ENCODE measurements at regions not wholly inside any gene's neighbourhood (a gene's known extent, or its start where the extent isn't known, plus 50 kb on each side); places are given as distances from the start of the nearest gene placed in this dataset.

GRCh38 chr4:173807347-173807746 is 277.3 kb upstream of the HAND2 start:
- H3K79me2 ChIP-seq (ENCODE audit: insufficient read depth, low read depth): no peaks in the 10 kb centered on the region
- no peaks in the 10 kb centered on the region for H3K36me3 ChIP-seq (ENCODE audit: insufficient read depth)
- no peak for TF ChIP-seq CTCF (conservative IDR thresholded peaks at IDR 0.05; ENCODE audit: low read depth, low read length)
- H2AFZ ChIP-seq (ENCODE audit: low read depth): no peak overlapping the region
- no peaks in the 10 kb centered on the region for H4K20me1 ChIP-seq (ENCODE audit: insufficient read depth)
- no peaks in the 10 kb centered on the region for H3K27me3 ChIP-seq (ENCODE audit: insufficient read depth, low read depth)
- H3K4me1 ChIP-seq (ENCODE audit: low read depth, poor library complexity, severe bottlenecking): no peaks in the 10 kb centered on the region
- H3K4me3 ChIP-seq (IDR thresholded peaks at IDR 0.05; ENCODE audit: insufficient read depth, low read depth, low read length): no peak overlapping the region
- H3K27ac ChIP-seq: no peak overlapping the region
- no peak overlapping the region for H3K4me2 ChIP-seq
- no peak overlapping the region for H3K9ac ChIP-seq

- Histone ChIP-seq H3K9ac (no peak overlapping the region), H3K27me3 (ENCODE audit: insufficient read depth, low read depth) (no peaks in the 10 kb centered on the region), H4K20me1 (ENCODE audit: insufficient read depth) (no peaks in the 10 kb centered on the region), H3K36me3 (ENCODE audit: insufficient read depth) (no peaks in the 10 kb centered on the region), H3K4me2 (no peak overlapping the region), H2AFZ (ENCODE audit: low read depth) (no peak overlapping the region), H3K4me1 (ENCODE audit: low read depth, poor library complexity, severe bottlenecking) (no peaks in the 10 kb centered on the region), H3K4me3 (IDR thresholded peaks at IDR 0.05; ENCODE audit: insufficient read depth, low read depth, low read length) (no peak overlapping the region), H3K27ac (no peak overlapping the region), H3K79me2 (ENCODE audit: insufficient read depth, low read depth) (no peaks in the 10 kb centered on the region)
- no peak for TF ChIP-seq CTCF (conservative IDR thresholded peaks at IDR 0.05; ENCODE audit: low read depth, low read length)
Measured at GRCh38 chr4:173805884-173806283, 275.9 kb upstream of the HAND2 start.

GRCh38 chr4:173802662-173803022 is 272.6 kb upstream of the HAND2 start:
- H3K27me3 ChIP-seq (ENCODE audit: insufficient read depth, low read depth): no peaks in the 10 kb centered on the region
- H3K9ac ChIP-seq: no peak overlapping the region
- no peaks in the 10 kb centered on the region for H3K4me1 ChIP-seq (ENCODE audit: low read depth, poor library complexity, severe bottlenecking)
- no peak overlapping the region for H3K27ac ChIP-seq
- no peak overlapping the region for H3K4me3 ChIP-seq (IDR thresholded peaks at IDR 0.05; ENCODE audit: insufficient read depth, low read depth, low read length)
- H3K36me3 ChIP-seq (ENCODE audit: insufficient read depth): no peaks in the 10 kb centered on the region
- no peak overlapping the region for H3K4me2 ChIP-seq
- no peaks in the 10 kb centered on the region for H3K79me2 ChIP-seq (ENCODE audit: insufficient read depth, low read depth)
- no peak overlapping the region for H2AFZ ChIP-seq (ENCODE audit: low read depth)
- no peak for TF ChIP-seq CTCF (conservative IDR thresholded peaks at IDR 0.05; ENCODE audit: low read depth, low read length)
- no peaks in the 10 kb centered on the region for H4K20me1 ChIP-seq (ENCODE audit: insufficient read depth)

GRCh38 chr4:173801876-173802661 is 272.0 kb upstream of the HAND2 start:
- Histone ChIP-seq H3K4me3 (IDR thresholded peaks at IDR 0.05; ENCODE audit: insufficient read depth, low read depth, low read length) (no peak overlapping the region), H3K27ac (no peak overlapping the region), H3K79me2 (ENCODE audit: insufficient read depth, low read depth) (no peaks in the 10 kb centered on the region), H3K27me3 (ENCODE audit: insufficient read depth, low read depth) (no peaks in the 10 kb centered on the region), H3K36me3 (ENCODE audit: insufficient read depth) (no peaks in the 10 kb centered on the region), H4K20me1 (ENCODE audit: insufficient read depth) (no peaks in the 10 kb centered on the region), H3K9ac (no peak overlapping the region), H2AFZ (ENCODE audit: low read depth) (no peak overlapping the region), H3K4me2 (no peak overlapping the region), H3K4me1 (ENCODE audit: low read depth, poor library complexity, severe bottlenecking) (no peaks in the 10 kb centered on the region)
- no peak for TF ChIP-seq CTCF (conservative IDR thresholded peaks at IDR 0.05; ENCODE audit: low read depth, low read length)
